NCI-H510A (cell line): ENCODE measurements at regions not wholly inside any gene's neighbourhood (a gene's known extent, or its start where the extent isn't known, plus 50 kb on each side); places are given as distances from the start of the nearest gene placed in this dataset.
A peak's percentile ranks its signal among the peaks of the same experiment; 100 is the strongest.

ENCODE experiments used
- DNase-seq: peaks from one replicate; lab custom pipeline; 2025; lab: John Stamatoyannopoulos, UW

- no peak for DNase-seq
Observed at GRCh38 chr7:25926009-25926408, 226.0 kb upstream of the NFE2L3 start.

- DNase-seq, result no peak
Observed at GRCh38 chr7:25926451-25926850, 225.5 kb upstream of the NFE2L3 start.

- DNase-seq, result no peak
Observed at GRCh38 chr7:25926891-25927625, 224.9 kb upstream of the NFE2L3 start.

GRCh38 chr7:25927626-25927978 is 224.4 kb upstream of the NFE2L3 start:
- no peak for DNase-seq

- no peak for DNase-seq
Observed at GRCh38 chr7:25928549-25929330, 223.3 kb upstream of the NFE2L3 start.

GRCh38 chr7:25929448-25929847 is 222.6 kb upstream of the NFE2L3 start:
- no peak for DNase-seq

- DNase-seq, result no peak
Observed at GRCh38 chr7:25930492-25931048, 221.4 kb upstream of the NFE2L3 start.

GRCh38 chr7:25931156-25931555 is 220.8 kb upstream of the NFE2L3 start:
- DNase-seq, result no peak

GRCh38 chr7:25933921-25934320 is 218.1 kb upstream of the NFE2L3 start:
- no peak for DNase-seq

GRCh38 chr7:25940086-25940906 is 211.7 kb upstream of the NFE2L3 start:
- DNase-seq, result no peak

GRCh38 chr7:25944777-25945515 is 207.1 kb upstream of the NFE2L3 start:
- DNase-seq, result no peak

- no peak for DNase-seq
Observed at GRCh38 chr7:25945608-25946007, 206.4 kb upstream of the NFE2L3 start.

- DNase-seq, result no peak
Observed at GRCh38 chr7:25946181-25946580, 205.8 kb upstream of the NFE2L3 start.

- DNase-seq, result no peak
Observed at GRCh38 chr7:25947669-25948516, 204.1 kb upstream of the NFE2L3 start.

GRCh38 chr7:25949736-25950487 is 202.1 kb upstream of the NFE2L3 start:
- DNase-seq, result no peak

GRCh38 chr7:25950488-25951413 is 201.2 kb upstream of the NFE2L3 start:
- DNase-seq, result peak; percentile 96

- DNase-seq, result no peak
Observed at GRCh38 chr7:25951414-25952260, 200.4 kb upstream of the NFE2L3 start.
